Kidney epithelial cell (primary cell): ENCODE measurements at regions not wholly inside any gene's neighbourhood (a gene's known extent, or its start where the extent isn't known, plus 50 kb on each side); places are given as distances from the start of the nearest gene placed in this dataset.

Experiments used
- DNase-seq: peaks from one replicate; pipeline ENCODE4 v3.0.0-alpha.2; 2010; ENCODE audit warnings: low read depth
- H3K27me3 ChIP-seq: 2 replicates; pipeline ENCODE4 v1.6.0; 2011; ENCODE audit warnings: low read length; ENCODE audit not compliant: control insufficient read depth, insufficient read depth
- H3K36me3 ChIP-seq: 2 replicates; pipeline ENCODE4 v1.5.1; 2011; ENCODE audit warnings: low read length; ENCODE audit not compliant: control insufficient read depth, insufficient read depth
- H3K4me3 ChIP-seq: 2 replicates; pipeline ENCODE4 v1.5.1; 2011; ENCODE audit warnings: low read depth, mild to moderate bottlenecking, control low read depth, low read length
- CTCF ChIP-seq: IDR thresholded peaks from 2 replicates; pipeline ENCODE4 v1.5.1; 2011; ENCODE audit warnings: mild to moderate bottlenecking, moderate library complexity, low read length, control low read depth, inconsistent platforms; ENCODE audit not compliant: insufficient read depth, poor library complexity, severe bottlenecking

GRCh38 chr5:123929055-123929474, 417.1 kb downstream of the CSNK1G3 start:
- DNase-seq: no peak
- H3K4me3 ChIP-seq: no peak overlapping the region
- TF ChIP-seq CTCF: no peak
- no peaks in the 10 kb centered on the region for H3K27me3 ChIP-seq
- no peaks in the 10 kb centered on the region for H3K36me3 ChIP-seq

GRCh38 chr5:123928401-123928800, 416.4 kb downstream of the CSNK1G3 start:
- no peak for TF ChIP-seq CTCF
- no peak overlapping the region for H3K4me3 ChIP-seq

GRCh38 chr5:123921193-123921592, 409.2 kb downstream of the CSNK1G3 start:
- Histone ChIP-seq H3K36me3 (no peaks in the 10 kb centered on the region), H3K27me3 (no peaks in the 10 kb centered on the region), H3K4me3 (no peak overlapping the region)
- TF ChIP-seq CTCF: no peak
- DNase-seq: no peak

More at GRCh38 chr5:123928401-123928800, 416.4 kb downstream of the CSNK1G3 start:
- Histone ChIP-seq H3K27me3 (no peaks in the 10 kb centered on the region), H3K36me3 (no peaks in the 10 kb centered on the region)
- DNase-seq: no peak

DNA sequence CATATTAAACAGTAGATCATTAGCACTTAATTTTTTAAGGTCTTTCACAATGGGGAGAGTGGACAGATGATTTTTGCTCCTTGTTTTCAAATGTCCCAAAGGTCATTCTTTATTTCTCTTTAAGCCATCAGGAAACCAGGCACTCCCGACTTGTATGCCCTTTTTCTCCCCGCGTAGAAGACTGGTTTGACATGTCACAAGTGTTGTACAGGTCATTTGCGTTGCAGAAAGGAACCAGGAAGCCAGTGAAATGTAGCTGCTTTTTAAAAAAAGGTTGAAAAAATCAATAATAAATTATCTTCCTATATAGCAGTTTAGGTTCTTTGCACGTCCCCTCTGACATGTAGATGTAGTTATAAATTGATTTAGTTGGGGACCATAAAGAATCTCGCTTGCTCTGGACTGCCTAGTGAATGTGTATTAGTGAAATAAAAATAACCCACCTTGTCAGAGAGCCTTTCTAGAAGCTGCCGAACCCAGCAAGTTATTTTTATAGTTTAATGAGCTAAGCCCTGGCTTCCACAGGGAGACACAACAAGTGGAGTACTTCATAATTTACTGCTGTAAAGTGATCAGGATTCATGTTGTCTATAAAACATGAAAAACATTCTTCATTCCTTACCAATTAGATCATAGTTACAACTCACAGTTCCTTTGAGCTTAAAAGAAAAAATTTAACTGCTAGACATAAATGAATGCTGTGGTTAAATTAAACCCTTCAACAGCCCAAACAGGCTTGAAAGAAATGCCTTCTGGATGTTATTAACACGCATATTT, 404.6 kb downstream of the CSNK1G3 start:
- TF ChIP-seq CTCF: no peak
- H3K36me3 ChIP-seq: no peaks in the 10 kb centered on the region
- H3K27me3 ChIP-seq: no peaks in the 10 kb centered on the region
- H3K4me3 ChIP-seq: no peak overlapping the region
- peak; percentile 67 for DNase-seq

DNA sequence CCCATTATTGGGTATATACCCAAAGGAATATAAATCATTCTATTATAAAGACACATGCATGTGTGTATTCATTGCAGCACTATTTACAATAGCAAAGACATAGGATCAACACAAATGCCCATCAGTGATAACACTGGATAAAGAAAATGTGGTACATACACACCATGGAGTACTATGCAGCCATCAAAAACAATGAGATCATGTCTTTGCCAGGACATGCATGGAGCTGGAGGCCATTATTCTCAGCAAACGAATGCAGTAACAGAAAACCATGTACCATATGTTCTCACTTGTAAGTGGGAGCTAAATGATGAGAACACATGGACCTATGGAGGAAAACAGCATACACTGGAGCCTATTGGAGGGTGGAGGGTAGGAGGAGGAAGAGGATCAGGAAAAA, 402.4 kb downstream of the CSNK1G3 start:
- H3K27me3 ChIP-seq: no peaks in the 10 kb centered on the region
- no peaks in the 10 kb centered on the region for H3K36me3 ChIP-seq
- no peak for DNase-seq
- no peak for TF ChIP-seq CTCF
- H3K4me3 ChIP-seq: no peak overlapping the region

DNA sequence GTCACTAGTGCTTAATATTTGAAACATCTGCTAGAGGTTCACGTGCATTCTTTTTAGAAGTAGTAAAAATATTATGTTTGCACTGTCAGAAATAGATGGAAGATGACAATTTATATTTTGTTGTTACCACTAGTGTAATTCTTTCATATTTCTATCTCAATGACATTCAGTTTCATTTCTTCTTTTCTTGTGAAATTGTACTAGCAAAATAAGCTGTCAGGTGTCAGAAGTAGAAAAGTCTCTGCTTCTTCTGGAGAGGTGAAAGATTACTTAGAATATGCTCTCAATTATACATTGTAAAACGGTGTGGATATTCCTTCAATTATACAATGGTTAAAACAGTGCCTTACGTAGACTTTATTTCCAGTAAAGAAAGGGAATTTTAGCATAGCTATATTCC, 395.4 kb downstream of the CSNK1G3 start:
- no peak for TF ChIP-seq CTCF
- DNase-seq: no peak
- Histone ChIP-seq H3K4me3 (no peak overlapping the region), H3K36me3 (no peaks in the 10 kb centered on the region), H3K27me3 (no peaks in the 10 kb centered on the region)
